ENCODE measurements at regions not wholly inside any gene's neighbourhood (a gene's known extent, or its start where the extent isn't known, plus 50 kb on each side); places are given as distances from the start of the nearest gene placed in this dataset.
"Not testable (repeated sequence)": the region's sequence is repeated elsewhere in the genome, so short reads cannot be mapped to it uniquely, and the experiment has no call there.

DNA sequence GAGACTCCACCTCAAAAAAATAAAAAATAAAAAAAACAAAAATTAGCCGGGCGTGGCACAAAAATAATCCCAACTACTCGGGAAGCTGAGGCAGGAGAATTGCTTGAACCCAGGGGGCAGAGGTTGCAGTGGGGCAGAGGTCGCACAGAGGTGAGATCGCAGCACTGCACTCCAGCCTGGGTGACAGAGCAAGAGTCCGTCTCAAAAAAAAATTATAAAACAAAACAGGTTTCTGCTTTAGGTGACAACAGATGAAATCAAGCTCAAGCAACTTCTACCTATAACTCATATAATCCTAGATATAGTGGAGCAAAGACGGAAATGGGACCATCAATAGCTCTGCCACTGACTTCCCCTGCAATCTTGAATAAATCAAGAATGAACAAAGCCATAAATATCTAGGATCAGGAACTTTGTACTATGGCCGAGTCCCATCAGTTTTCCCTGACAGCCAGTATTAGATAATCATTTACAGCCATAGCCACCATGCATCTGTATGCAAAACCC is 53.6 kb upstream of the PDPR start:
- H3K36me3 Mint-ChIP-seq (ENCODE audit: low read depth); H3K27ac Mint-ChIP-seq; H3K4me3 Mint-ChIP-seq; DNase-seq; H3K27me3 Mint-ChIP-seq (ENCODE audit: low read depth, poor library complexity); H3K9me3 Mint-ChIP-seq: not testable (repeated sequence)
- peaks cover 33% of the 10 kb centered on the region for H3K4me1 Mint-ChIP-seq

DNA sequence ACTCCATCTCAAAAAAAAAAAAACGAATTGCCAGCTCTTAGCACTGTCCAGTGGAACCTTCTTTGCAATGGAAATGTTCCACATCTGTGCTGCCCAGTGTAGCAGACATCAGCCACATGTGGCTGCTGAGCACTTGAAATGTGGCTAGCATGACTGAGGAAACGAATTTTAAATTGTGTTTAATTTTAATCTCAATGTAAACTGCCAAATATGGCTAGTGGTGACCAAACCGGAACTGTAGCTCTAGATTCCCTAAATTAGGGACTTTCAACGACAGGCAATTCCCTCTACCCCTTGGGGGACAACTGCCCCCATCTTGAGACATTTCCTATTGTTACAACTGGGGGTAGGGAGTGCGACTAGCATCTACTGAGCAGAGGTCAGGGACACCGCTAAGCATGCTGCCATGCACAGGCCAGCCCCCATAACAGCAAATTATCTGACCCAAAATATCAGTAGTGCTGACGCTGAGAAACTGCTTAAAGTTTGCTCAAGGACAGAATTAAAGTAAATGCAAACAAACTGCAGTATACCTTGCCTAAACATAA is 52.4 kb upstream of the PDPR start:
- not testable (repeated sequence) for DNase-seq; H3K9me3 Mint-ChIP-seq; H3K36me3 Mint-ChIP-seq (ENCODE audit: low read depth); H3K27ac Mint-ChIP-seq; H3K27me3 Mint-ChIP-seq (ENCODE audit: low read depth, poor library complexity)
- Mint-ChIP-seq H3K4me1 (peaks cover 33% of the 10 kb centered on the region), H3K4me3 (peak overlapping the region; percentile 23)

DNA sequence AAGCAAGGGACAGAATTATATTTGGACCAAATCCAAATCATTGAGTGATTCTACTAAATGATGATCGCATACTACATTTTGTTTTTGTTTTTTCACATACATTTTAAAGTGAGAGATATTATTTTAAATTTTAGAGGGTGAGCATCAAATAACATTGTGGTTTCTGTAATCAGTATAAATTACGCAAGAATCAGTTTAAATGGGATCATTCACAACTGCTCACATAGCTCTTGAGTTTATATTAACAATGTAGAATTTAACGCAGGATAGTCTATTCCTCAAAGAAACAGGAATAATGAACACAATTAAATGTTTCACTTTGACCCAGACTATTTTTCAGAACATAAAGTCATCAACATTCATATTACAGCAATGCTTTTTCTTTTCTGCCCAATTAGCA is 51.2 kb upstream of the PDPR start:
- not testable (repeated sequence) for H3K9me3 Mint-ChIP-seq; DNase-seq; H3K36me3 Mint-ChIP-seq (ENCODE audit: low read depth); H3K4me3 Mint-ChIP-seq; H3K27ac Mint-ChIP-seq
- peaks cover 12% of the 10 kb centered on the region for H3K27me3 Mint-ChIP-seq (ENCODE audit: low read depth, poor library complexity)
- peaks cover 33% of the 10 kb centered on the region for H3K4me1 Mint-ChIP-seq
